Panc1 (cell line): ENCODE measurements at regions not wholly inside any gene's neighbourhood (a gene's known extent, or its start where the extent isn't known, plus 50 kb on each side); places are given as distances from the start of the nearest gene placed in this dataset.

Experiments
- SIN3A ChIP-seq: IDR thresholded peaks from 2 replicates; pipeline ENCODE4 v1.6.1; 2012; ENCODE audit warnings: low read depth, mild to moderate bottlenecking, low read length, moderate library complexity, borderline replicate concordance; ENCODE audit not compliant: insufficient read depth
- TF ChIP-seq, protein P1 (sequence below): fragments of 450-650 bp; IDR thresholded peaks from 2 replicates; pipeline ENCODE4 v1.5.1; 2017; ENCODE audit warnings: mild to moderate bottlenecking

- TF ChIP-seq, protein P1, sequence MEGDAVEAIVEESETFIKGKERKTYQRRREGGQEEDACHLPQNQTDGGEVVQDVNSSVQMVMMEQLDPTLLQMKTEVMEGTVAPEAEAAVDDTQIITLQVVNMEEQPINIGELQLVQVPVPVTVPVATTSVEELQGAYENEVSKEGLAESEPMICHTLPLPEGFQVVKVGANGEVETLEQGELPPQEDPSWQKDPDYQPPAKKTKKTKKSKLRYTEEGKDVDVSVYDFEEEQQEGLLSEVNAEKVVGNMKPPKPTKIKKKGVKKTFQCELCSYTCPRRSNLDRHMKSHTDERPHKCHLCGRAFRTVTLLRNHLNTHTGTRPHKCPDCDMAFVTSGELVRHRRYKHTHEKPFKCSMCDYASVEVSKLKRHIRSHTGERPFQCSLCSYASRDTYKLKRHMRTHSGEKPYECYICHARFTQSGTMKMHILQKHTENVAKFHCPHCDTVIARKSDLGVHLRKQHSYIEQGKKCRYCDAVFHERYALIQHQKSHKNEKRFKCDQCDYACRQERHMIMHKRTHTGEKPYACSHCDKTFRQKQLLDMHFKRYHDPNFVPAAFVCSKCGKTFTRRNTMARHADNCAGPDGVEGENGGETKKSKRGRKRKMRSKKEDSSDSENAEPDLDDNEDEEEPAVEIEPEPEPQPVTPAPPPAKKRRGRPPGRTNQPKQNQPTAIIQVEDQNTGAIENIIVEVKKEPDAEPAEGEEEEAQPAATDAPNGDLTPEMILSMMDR = no peak
- TF ChIP-seq SIN3A = no peak
Observed at GRCh38 chr7:21141476-21141875, 286.4 kb upstream of the SP4 start.
